ENCODE measurements at regions not wholly inside any gene's neighbourhood (a gene's known extent, or its start where the extent isn't known, plus 50 kb on each side); places are given as distances from the start of the nearest gene placed in this dataset.

GRCh38 chr12:84636801-84637290, 275.8 kb downstream of the SLC6A15 start:
- TF ChIP-seq GTF2F1 (IDR thresholded peaks at IDR 0.05; ENCODE audit: borderline replicate concordance, low read depth, low read length): no peak
- TF ChIP-seq SIX5 (IDR thresholded peaks at IDR 0.05; ENCODE audit: low read depth, low read length): no peak
- no peak for TF ChIP-seq ZNF274 (IDR thresholded peaks at IDR 0.05; ENCODE audit: borderline replicate concordance, extremely low read depth, low read length)
- TF ChIP-seq CREB1 (IDR thresholded peaks at IDR 0.05): no peak
- TF ChIP-seq USF2 (IDR thresholded peaks at IDR 0.05; ENCODE audit: low read length): no peak
- TF ChIP-seq HDAC2 (IDR thresholded peaks at IDR 0.05; ENCODE audit: borderline replicate concordance in 1 of 2, low read depth in 2 of 2, low read length in 2 of 2): no peak
- TF ChIP-seq CEBPB (IDR thresholded peaks at IDR 0.05; ENCODE audit: low read depth, low read length): no peak
- TF ChIP-seq KDM5A (IDR thresholded peaks at IDR 0.05; ENCODE audit: low read length): no peak
- no peak for TF ChIP-seq POLR2AphosphoS5 (IDR thresholded peaks at IDR 0.05; ENCODE audit: low read depth, low read length)
- TF ChIP-seq SUZ12 (IDR thresholded peaks at IDR 0.05; ENCODE audit: low read length): no peak
- no peak for TF ChIP-seq EZH2 (IDR thresholded peaks at IDR 0.05; ENCODE audit: low read depth, low read length, severe bottlenecking)
- TF ChIP-seq TCF12 (IDR thresholded peaks at IDR 0.05; ENCODE audit: low read depth, low read length): no peak

Data from H1 (cell line).